Fibroblast of villous mesenchyme (primary cell): ENCODE measurements at regions not wholly inside any gene's neighbourhood (a gene's known extent, or its start where the extent isn't known, plus 50 kb on each side); places are given as distances from the start of the nearest gene placed in this dataset.

Experiments
- DNase-seq: peaks from one replicate; pipeline ENCODE4 v3.0.0-alpha.2; 2010; ENCODE audit warnings: low read depth
- H3K4me3 ChIP-seq: 2 replicates; pipeline ENCODE4 v1.5.1; 2011; ENCODE audit warnings: low read depth, mild to moderate bottlenecking, low read length
- TF ChIP-seq, protein P1 (sequence below): IDR thresholded peaks from 2 replicates; pipeline ENCODE4 v1.5.1; 2012; ENCODE audit warnings: low read depth, mild to moderate bottlenecking, low read length; ENCODE audit not compliant: insufficient read depth

DNA sequence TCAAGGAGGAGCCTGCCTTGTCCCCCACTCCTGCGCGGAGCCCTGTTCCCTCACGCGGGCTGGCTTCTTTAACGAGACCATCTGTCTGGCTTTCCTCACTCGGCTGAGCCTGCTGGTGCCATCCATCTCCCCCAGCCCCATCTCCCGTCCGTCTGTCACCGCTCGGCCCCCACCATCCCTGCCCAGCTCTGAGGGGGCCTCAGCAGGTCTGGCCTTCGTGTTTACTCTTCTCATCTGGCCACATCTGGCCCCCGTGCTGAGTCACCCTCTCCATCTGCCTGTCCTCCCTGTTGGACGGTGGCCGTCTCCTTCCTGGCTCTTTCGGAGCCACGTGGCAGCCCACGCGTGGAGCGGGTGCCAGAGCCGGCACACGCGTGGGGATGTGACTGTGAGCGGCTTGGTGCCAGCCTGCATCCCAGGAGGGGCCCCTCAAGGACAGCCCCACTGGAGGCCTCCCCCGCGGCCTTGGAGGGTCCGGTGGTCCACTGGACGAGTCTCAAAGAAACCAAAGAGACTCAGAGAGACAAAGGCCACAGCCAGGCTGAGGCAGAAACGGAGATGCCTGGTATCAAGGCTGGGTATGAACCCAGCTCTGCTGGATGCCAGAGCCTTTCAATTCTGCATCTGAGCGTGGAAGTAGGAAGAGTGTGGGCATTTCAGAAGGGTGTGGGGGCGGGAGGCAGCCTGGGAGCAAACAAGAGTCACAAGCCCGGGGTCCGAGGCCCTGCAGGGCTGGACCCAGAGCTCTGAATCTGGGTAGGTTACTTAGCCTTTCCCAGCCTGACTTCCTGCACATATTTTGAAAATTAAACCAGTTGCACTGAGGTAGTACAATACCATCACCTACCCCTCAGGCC, 76.7 kb upstream of the UNC5A start:
- no peak overlapping the region for H3K4me3 ChIP-seq
- TF ChIP-seq, protein P1, sequence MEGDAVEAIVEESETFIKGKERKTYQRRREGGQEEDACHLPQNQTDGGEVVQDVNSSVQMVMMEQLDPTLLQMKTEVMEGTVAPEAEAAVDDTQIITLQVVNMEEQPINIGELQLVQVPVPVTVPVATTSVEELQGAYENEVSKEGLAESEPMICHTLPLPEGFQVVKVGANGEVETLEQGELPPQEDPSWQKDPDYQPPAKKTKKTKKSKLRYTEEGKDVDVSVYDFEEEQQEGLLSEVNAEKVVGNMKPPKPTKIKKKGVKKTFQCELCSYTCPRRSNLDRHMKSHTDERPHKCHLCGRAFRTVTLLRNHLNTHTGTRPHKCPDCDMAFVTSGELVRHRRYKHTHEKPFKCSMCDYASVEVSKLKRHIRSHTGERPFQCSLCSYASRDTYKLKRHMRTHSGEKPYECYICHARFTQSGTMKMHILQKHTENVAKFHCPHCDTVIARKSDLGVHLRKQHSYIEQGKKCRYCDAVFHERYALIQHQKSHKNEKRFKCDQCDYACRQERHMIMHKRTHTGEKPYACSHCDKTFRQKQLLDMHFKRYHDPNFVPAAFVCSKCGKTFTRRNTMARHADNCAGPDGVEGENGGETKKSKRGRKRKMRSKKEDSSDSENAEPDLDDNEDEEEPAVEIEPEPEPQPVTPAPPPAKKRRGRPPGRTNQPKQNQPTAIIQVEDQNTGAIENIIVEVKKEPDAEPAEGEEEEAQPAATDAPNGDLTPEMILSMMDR, result no peak
- no peak for DNase-seq

DNA sequence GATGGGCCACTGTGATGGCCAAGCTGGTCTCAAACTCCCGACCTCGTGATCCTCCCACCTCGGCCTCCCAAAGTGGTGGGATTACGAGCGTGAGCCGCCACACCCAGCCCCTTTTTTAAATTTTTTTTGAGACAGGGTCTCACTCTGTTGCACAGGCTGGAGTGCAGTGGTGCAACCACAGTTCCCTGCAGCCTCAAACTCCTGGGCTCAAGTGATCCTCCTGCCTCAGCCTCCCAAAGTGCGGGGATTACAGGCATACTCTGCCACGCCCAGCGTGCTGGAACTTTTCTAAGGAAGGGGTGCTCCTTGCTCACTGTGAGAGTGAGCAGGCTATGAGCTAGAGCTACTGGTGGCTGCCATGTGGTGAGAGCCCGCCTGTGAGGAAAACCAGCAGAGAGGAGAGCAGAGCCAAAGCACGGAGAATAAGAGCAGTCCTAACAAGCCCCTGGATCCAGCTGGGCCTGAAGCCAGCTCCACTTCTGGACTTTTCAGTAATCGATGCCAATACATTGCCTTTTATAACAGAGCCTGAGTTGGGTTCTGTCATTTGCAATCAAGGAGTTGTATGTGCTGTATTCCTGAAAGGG, 75.5 kb upstream of the UNC5A start:
- H3K4me3 ChIP-seq, result no peak overlapping the region
- DNase-seq, result no peak
- TF ChIP-seq, protein P1, result no peak

DNA sequence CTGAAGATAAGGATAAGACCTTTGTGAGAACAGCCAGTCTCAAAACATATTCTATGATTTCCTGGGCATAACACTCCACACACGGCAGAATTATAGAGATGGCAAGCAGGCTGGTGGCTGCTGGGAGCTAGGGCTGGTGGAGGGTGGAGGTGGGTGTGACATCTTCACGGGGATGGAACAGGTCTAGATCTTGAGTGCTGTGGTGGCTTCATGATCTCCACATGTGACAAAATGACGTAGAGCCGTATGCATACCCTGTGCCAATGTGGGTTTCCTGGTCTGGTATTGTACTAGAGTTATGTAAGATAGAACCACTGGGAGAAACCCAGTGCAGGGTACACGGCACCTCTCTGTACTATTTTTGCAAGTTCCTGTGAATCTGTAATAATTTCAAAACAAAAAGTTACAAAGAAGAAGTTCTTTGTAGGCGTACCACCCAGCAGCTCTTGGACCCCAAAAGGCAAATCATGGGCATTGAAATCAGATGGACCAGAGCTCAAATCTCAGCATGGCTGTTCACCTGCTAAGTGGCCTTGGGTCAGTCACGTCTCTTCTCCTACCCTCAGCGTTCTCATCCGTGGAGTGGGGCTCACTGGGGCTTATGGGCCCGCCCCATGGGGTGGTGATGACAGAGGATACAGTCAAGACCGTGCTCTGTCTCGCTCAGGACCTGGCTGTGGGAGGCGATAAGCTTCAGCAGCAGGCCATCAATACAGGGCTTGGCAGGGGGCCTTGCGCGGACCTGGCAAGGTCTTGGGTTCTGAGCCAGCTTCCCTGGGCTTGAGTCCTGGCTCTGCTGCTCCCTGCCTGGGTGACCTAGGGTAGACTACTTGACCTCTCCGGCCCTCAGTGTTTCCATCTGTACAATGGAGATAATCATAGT, 74.7 kb upstream of the UNC5A start:
- no peak for DNase-seq
- H3K4me3 ChIP-seq, result no peak overlapping the region
- TF ChIP-seq, protein P1, result no peak

DNA sequence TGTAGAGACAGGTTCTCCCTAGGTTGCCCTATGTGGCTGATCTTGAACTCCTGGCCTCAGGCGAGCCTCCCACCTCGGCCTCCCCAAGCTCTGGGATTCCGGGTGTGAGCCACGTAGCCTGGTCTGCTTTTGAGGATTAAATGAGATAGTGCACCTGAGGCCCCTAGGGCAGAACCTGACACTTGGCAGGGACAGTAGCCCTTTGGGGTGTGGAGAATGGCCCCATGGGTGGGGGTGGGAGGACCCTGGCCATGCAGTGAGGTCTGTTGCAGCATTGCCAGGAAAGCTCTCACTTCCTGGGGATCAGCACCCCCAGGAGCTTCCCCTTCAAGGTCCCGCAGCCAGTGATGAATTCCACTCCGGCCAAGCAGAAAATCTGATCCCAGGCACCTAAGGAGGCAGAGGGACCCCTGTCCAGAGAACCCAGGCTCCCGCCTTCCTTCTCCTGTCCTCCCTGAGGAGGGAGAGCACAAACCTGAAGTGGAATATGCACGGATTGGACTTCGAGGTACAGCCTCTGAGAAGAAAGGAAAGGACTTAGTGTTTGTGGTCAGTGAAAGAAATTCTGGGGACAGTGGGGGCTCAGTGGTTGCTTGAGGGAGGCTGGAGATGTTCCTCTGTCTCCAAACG, 73.9 kb upstream of the UNC5A start:
- no peak overlapping the region for H3K4me3 ChIP-seq
- DNase-seq, result no peak
- TF ChIP-seq, protein P1, result no peak

DNA sequence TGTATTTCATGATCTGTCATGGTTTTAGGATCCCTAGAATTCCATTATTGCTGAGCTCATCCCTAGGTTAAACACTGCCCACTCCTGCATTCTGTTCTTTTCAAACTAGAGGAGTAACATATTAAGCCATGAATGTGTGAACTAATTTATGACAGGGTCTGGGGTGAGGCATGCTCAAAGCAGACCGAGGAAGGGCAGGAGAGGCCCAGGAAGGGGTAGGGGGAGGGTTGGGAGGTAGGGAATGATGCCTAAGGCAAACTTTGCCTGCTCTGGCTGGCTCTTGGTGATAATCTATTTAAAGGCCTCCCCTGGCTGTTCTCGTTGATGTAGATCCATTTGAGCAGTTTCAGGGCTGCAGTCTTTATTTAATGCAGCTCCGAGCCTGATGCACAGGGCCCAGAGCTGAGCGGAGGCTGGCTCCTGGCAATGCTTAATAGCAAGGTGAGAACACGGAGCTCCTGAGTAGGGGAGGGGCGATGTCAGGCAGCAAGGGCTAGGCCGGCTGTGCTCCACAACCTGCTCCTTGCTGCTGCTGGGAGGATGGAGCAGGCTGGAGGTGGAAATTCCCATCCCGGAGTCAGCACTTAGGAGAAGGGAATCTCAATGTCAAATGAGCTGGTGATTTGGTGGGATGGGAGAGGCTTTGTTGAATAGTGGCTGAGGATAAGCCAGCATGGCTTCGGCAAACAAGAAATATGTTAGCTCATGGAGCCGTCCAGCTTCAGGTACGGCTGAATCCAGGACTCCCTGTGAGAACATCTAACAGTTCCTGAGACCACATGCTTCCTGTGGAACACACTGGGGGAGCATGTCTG, 73.2 kb upstream of the UNC5A start:
- TF ChIP-seq, protein P1, result no peak
- DNase-seq, result no peak
- no peak overlapping the region for H3K4me3 ChIP-seq
